Posterior vena cava (tissue), 2 donors: ENCODE measurements at regions not wholly inside any gene's neighbourhood (a gene's known extent, or its start where the extent isn't known, plus 50 kb on each side); places are given as distances from the start of the nearest gene placed in this dataset.
"Not testable (repeated sequence)": the region's sequence is repeated elsewhere in the genome, so short reads cannot be mapped to it uniquely, and the experiment has no call there.

Experiments
- DNase-seq: peaks from one replicate; pipeline ENCODE4 v3.0.0-alpha.2; 2020; ENCODE audit warnings: low spot score
- intact Hi-C, 2 donors: fragments of 100-400 bp; cut with DNase I; formaldehyde crosslinking; loops; one replicate each; pipeline versions ENCODE4 v1.14.1 to v1.14.2; 2022 to 2023
- donor health status: DM: yes; HTN: yes; CAD: no.
- donor health status: DM: yes; HTN: yes; CAD: no.

DNA sequence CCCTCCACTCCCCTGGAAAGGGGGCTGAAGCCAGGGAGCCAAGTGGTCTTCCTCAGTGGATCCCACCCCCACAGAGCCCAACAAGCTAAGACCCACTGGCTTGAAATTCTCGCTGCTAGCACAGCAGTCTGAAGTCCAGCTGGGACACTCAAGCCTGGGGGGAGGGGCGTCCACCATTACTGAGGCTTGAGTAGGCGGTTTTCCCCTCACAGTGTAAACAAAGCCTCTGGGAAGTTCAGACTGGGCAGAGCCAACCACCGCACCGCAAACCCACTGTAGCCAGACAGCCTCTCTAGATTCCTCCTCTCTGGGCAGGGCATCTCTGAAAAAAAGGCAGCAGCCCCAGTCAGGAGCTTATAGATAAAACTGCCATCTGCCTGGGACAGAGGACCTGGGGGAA lies 114.4 kb upstream of the GNAI1 start:
- not testable (repeated sequence) for DNase-seq
- intact Hi-C loops = loop anchor here in 1 of 2 donors (5.0 kb wide), 1 partner anchor 728 kb away; no protein-coding TSS in a partner anchor

DNA sequence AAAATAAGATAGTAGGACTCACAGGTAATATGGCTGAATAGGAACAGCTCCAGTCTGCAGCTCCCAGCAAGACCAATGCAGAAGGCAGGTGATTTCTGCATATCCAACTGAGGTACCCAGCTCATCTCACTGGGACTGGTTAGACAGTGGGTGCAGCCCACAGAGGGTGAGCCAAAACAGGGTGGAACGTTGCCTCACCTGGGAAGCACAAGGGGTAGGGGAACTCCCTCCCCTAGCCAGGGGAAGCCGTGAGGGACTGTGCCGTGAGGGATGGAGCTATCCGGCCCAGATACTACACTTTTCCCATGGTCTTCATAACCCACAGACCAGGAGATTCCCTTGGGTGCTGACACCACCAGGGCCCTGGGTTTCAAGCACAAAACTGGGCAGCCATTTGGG lies 114.8 kb upstream of the GNAI1 start:
- not testable (repeated sequence) for DNase-seq
- intact Hi-C loops = loop anchor here in 1 of 2 donors (5.0 kb wide), 1 partner anchor 728 kb away; no protein-coding TSS in a partner anchor

DNA sequence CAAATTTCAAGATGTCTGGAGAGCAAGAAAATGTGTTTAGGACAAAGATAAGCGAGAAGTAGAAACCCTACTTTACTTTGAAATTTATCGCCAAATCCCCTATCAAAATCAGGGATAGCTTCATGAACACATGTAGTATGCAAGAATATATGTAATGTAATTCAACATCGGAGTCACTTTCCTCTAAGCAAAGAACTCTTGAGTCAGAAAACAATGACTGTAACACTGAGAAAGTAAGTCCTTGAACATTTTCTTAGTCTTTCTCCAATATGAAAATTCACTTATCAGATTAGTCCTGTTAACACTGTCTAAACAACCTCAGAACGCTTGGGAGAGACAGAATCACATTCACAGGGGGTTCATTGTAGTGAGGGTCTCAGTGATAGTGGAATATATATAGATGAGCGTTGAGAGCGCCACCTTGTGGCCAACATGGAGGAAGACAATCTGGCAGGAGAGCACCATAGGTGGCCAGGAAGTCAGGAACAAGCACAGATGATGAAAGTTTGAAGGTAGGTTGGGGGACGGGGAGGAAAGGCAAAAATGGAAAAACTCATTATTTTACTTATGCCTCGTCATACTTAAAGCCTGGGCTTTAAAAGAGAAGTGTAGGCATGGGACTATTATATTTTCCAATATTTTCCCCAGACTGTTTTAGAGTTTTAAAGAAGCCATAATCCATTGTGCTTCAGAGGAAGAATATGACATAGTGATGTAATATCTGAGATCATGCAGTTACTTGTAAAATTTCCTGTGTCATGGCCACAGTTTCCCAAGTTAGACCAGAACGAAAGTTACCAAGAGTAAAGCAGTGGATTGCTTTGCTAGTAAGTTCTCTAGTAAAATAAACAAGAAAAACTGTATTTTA lies 115.5 kb upstream of the GNAI1 start:
- no peak for DNase-seq
- intact Hi-C loops = no loop called here

DNA sequence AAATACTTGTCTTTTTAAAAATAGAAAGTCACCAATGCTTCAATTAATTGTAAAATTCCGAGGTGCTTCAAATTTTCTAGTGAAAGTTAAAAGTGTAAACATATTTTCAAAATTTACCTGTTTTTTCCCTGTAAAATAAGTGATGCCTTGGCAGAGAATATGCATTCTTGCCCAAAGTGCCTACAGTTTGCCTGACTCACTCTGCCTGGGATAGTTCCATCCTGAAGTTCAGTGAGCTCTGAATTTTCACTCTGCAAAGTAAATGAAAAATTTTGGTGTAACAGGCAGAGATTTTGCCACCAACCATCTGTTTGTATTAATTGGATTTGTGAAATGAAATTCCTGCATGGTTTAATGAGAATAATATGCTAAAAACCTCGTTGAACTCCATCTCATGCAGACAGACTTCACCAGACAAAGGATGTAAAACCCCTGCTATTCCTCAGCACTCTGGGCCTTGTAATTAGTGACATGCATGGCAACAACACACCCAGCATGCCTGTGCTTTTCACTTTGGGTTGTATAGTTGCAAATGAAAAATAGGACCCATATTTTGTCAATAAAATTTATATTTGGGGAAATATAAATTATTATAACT lies 117.4 kb upstream of the GNAI1 start:
- intact Hi-C loops = no loop called here
- DNase-seq = no peak

DNA sequence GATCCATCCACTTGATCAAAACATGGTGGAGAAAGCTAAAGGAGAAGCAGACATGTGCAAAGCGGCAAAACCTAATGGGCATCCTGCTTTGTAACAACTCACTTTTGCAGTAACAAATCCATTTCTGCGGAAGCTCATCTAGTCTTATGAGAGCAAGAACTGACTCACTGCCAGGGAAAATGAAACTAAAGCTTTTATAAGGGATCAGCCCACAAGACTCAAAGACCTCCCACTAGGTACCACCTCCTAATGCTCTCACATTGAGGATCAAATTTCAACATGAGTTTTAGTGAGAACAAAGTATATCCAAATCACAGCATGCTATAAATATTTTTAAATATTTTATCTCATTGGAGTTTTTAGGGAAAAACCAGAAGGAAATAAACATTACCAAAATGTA lies 120.1 kb upstream of the GNAI1 start:
- intact Hi-C loops = no loop called here
- DNase-seq = no peak

DNA sequence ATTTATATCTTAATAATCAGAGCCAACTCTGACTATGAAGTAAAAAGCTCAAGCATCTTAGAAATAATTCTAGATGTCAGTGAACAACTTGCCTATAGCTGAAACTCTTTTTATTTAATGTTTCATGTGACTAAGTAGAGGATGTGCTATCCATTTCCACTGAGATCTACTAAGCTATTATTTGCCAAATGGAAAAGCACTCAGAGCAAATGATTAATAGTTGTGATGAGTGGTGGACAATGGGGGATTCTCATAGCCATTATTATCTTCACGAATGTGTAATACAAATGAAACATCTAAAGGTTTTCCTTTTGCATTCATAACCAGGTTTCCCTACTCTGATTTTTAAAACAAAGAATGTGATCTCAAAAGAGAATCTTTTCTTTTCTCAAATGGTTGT lies 126.6 kb upstream of the GNAI1 start:
- DNase-seq = no peak
- intact Hi-C loops = no loop called here

DNA sequence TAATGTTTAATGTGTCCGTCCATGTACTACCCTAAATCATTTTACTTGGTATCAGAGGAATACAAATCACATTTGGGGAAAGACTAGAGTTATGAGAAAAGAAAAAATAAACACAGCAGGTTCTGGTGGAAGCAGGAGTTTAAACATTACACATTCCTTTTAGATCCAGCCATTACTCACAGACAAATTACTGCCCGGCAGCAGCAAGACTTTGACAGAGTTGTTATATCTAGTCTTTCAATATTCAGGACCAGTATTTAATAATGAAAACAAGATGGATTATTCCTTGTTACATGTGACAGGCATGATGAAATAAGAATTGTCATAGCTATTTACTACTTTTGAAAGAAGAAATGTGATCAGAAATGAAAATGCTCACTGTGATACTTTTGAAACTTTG lies 131.8 kb upstream of the GNAI1 start:
- no peak for DNase-seq
- intact Hi-C loops = no loop called here

DNA sequence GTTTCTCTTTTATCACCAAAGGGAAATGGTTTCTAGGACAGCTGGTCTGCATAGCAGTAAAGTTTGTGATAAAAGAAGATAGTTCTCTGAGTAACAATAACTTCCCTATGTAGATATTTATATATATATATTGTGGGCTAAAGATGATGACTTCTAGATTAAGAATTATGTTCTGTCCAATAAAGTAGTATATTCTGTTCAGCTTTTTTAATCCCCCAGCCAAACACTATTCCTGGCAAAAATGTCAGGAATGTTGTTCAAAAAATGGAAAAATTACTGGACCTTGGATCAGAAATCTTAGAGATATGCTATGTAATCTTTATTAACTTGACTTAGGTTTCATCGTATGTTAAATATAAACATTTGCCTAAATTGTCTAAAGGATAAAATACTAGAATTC lies 136.3 kb upstream of the GNAI1 start:
- DNase-seq = no peak
- intact Hi-C loops = no loop called here

DNA sequence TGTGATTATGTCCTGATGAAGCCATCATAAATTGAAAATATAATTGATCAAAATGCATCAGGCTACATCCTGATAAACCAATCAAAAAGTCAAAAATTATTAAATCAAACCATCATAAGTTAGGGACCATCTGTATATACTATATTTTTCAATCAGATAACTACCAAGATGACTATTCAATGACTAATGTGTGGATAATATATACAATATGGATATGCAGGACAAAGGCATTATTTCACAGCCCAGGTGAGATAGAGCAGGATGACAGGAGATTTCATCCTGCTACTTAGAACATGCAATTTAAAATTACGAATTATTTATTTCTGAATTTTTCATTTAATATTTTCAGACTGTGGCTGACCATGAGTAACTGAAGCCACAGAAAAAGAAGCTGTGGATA lies 137.3 kb upstream of the GNAI1 start:
- intact Hi-C loops = no loop called here
- DNase-seq = no peak

DNA sequence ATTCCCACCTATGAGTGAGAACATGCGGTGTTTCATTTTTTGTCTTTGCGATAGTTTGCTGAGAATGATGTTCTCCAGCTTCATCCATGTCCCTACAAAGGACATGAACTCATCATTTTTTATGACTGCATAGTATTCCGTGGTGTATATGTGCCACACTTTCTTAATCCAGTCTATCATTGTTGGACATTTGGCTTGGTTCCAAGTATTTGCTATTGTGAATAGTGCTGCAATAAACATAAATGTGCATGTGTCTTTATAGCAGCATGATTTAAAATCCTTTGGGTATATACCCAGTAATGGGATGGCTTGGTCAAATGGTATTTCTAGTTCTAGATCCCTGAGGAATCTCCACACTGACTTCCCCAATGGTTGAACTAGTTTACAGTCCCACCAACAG lies 138.9 kb upstream of the GNAI1 start:
- DNase-seq, intact Hi-C loops: not testable (repeated sequence)

DNA sequence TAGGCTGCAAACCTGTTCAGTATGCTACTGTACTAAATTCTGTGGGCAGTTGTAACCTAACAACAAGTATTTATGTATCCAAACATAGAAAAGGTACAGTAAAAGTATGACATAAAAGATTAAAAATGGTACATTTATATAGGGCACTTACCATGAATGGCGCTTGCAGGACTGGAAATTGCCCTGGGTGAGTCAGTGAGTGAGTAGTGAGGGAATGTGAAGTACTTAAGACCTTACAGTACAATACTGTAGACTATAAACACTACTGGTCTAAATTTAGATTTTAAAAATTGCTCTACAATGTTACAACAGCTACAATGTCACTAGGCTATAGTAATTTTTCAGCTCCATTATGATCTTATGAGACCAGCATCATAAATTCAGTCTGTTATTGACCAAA lies 146.0 kb upstream of the GNAI1 start:
- no peak for DNase-seq
- intact Hi-C loops = no loop called here

DNA sequence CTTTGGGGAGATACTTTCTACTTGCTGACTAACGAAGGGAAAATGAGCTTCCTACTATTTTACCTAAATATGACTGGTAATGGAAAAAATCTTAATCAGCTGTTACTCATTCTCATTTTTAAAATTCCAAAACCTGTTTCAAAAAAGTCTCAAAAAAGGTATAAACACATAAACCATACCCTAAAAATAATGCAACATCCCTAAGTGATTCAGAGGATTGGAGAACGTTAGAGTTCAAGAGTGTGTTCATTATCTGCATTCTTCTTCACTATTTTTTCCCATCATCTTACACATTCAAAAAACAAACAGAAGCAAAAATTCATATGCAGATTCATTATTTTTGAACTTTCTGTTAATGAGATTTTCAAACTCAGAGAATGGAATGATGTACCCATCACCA lies 150.4 kb upstream of the GNAI1 start:
- DNase-seq = no peak
- intact Hi-C loops = no loop called here

DNA sequence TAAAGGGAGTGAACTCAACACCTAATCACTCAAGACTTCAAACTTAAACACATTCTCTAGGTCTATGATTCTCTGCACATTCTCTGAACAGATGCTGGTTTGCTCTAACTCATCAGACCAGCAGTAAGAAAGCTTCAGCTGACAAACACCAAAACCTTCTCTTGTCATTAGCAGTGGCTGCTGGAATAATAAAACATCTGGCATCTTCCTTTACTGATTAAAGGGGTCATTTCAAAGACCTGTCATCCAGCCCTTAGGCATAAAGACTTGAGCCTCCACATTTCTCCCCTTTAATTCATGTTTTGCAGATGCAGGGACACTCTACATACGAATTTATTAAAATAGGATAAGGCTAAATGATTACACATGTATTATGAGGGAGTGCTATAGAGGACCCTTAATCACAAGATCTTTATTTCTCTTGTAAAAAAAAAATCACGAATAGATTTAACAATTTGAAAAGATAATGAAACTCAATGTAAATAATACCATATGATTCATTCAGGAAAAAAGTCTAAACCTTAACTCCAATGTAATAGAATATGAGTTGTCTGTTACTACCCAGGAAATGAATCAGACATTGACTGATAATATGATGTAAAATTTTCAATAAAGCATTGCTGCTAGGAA lies 152.4 kb upstream of the GNAI1 start:
- intact Hi-C loops = no loop called here
- DNase-seq = no peak

DNA sequence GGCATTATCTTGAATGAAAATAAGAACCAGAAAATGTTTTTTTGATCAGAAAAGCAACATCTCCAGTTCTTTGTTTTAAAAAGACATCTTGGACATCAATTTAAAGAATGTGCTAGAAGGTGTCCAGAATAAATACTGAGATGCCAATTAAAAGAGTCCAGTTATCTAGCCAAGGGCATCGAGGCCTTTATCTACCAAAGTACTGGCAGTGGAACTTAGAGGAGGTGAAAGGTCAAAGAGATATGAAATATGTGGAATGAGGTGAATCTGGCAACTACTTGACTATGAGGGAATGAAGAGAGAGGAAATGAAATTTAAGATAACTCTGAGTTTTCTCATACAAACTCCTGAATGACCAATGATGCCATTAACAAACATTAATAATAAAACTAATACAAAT lies 154.3 kb upstream of the GNAI1 start:
- intact Hi-C loops = no loop called here
- no peak for DNase-seq

DNA sequence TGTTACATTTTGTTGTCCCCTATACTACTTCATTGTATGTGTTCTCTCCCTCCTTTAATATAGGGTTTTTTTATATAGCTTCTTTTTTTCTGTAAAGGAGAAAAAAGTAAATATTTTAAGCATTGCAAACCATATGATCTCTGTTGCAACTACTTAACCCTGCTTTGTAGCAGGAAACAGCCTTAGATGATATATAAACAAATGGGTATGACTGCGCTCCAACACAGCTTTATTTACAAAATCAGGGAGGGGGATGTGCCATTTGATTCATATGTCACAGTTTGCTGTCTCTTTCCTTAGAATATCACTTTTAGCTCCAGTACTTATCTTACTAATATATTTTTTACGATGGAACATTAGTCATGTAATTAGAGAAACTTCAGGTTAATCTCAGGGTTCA lies 155.2 kb upstream of the GNAI1 start:
- intact Hi-C loops = no loop called here
- no peak for DNase-seq

DNA sequence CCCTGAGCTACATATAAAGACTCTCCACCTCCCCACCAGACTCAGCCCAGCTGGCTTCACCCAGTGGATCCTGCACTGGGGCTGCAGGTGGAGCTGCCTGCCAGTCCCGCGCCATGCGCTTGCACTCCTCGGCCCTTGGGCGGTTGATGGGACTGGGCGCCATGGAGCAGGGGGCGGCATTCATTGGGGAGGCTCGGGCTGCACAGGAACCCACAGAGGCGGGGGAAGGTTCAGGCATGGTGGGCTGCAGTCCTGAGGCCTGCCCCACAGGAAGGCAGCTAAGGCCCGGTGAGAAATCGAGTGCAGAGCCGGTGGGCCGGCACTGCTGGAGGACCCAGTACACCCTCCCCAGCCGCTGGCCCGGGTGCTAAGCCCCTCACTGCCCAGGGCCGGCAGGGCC lies 157.2 kb upstream of the GNAI1 start:
- no peak for DNase-seq
- intact Hi-C loops = no loop called here

DNA sequence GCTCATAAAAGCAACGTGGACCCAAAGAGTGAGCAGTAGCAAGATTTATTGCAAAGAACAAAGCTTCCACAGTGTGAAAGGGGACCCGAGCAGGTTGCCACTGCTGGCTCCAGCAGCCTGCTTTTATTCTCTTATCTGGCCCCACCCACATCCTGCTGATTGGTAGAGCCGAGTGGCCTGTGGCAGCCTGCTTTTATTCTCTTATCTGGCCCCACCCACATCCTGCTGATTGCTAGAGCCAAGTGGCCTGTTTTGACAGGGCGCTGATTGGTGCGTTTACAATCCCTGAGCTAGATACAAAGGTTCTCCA lies 158.0 kb upstream of the GNAI1 start:
- intact Hi-C loops, DNase-seq: not testable (repeated sequence)

DNA sequence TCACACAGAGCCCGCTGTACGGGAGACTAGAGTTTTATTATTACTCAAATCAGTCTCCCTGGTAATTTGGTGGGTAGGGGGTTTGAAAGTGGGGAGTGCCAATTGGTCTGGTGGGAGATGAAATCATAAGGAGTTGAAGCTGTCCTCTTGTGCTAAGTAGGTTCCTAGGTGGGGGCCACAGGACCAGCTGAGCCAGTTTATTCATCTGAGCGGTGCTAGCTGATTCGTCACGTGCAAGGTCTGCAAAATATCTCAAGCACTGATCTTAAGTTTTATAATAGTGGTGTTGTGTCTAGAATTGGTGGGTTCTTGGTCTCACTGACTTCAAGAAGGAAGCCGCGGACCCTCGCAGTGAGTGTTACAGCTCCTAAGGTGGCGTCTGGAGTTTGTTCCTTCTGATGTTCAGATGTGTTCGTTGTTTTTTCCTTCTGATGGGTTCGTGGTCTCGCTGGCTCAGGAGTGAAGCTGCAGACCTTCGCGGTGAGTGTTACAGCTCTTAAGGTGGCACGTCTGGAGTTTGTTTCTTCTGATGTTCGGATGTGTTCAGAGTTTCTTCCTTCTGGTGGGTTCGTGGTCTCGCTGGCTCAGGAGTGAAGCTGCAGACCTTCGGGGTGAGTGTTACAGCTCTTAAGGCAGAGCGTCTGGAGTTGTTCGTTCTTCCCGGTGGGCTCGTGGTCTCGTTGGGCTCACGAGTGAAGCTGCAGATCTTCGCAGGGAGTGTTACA lies 158.5 kb upstream of the GNAI1 start:
- DNase-seq, intact Hi-C loops: not testable (repeated sequence)

DNA sequence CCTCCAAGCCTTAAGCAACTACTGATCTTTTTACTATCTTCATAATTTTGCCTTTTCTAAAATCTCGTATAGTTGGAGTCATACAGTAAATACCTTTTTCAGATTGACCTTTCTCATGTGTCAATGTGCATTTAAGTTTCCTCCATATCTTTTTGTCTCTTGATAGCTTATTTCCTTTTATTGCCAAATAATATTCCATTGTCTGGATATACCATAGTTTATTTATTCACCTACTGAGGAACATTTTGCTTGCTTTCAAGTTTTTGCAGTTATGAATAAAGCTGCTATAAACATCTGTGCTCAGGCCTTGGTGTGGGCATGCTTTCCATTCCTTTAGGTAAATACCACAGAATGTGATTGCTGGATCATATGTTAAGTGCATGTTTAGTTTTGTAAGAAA lies 161.2 kb upstream of the GNAI1 start:
- DNase-seq = no peak
- intact Hi-C loops = no loop called here

DNA sequence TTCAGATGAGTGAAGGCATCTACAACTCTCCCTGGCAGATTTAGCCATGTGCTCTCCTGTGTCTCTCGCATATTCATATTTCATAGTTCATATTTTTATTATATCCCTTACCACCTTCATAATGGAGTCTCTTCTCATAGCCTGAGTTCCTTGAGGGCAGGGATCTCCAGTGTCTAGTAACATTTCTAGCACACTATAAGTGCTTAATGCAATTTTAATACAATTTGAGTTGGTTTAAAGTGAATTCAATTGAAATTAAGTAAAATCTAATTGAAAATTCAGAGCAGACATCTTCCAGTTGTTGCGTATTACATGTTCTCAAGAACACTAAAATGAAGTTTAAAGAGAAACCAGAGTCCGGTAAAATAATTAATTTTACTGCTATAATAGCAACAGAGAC lies 163.6 kb upstream of the GNAI1 start:
- no peak for DNase-seq
- intact Hi-C loops = no loop called here
